Thoracic aorta (tissue), 2 donors: ENCODE measurements at regions not wholly inside any gene's neighbourhood (a gene's known extent, or its start where the extent isn't known, plus 50 kb on each side); places are given as distances from the start of the nearest gene placed in this dataset.

Experiments used
- ATAC-seq: fragments of 150-250 bp; one replicate; pipeline ENCODE4 v1.8.0; 2017; ENCODE audit warnings: low read depth; ENCODE audit not compliant: insufficient number of reproducible peaks, low FRiP score
- DNase-seq: peaks from one replicate; pipeline ENCODE4 v3.0.0-alpha.2; 2020; ENCODE audit warnings: low spot score
- H3K27ac ChIP-seq, 2 donors: fragments of 200-600 bp; sonication (generic); 1 replicate in 1 of 2; 2 replicates in 1 of 2; pipeline ENCODE4 v1.5.1; 2016; ENCODE audit warnings: mild to moderate bottlenecking in 2 of 2, moderate library complexity in 2 of 2
- H3K27me3 ChIP-seq: fragments of 200-600 bp; sonication (generic); replicated peaks from 2 replicates; pipeline ENCODE4 v1.6.0; 2016; ENCODE audit warnings: mild to moderate bottlenecking; ENCODE audit not compliant: insufficient read depth
- H3K36me3 ChIP-seq: fragments of 200-600 bp; sonication (generic); one replicate; pipeline ENCODE4 v1.5.1; 2016
- H3K4me1 ChIP-seq, 2 donors: fragments of 200-600 bp; sonication (generic); 1 replicate in 1 of 2; 2 replicates in 1 of 2; pipeline versions ENCODE4 v1.5.1 to v1.6.0; 2016; ENCODE audit warnings: low read depth in 2 of 2, mild to moderate bottlenecking in 1 of 2; ENCODE audit not compliant: control insufficient read depth in 1 of 2
- H3K4me3 ChIP-seq: fragments of 200-600 bp; sonication (generic); 2 replicates; pipeline ENCODE4 v1.5.1; 2016; ENCODE audit warnings: mild to moderate bottlenecking
- H3K9me3 ChIP-seq: fragments of 200-600 bp; sonication (generic); 2 replicates; pipeline ENCODE4 v1.5.1; 2016
- TF ChIP-seq, protein P1 (sequence below): fragments of 200-600 bp; sonication (generic); IDR thresholded peaks from one replicate; pipeline ENCODE4 v1.5.1; 2019; ENCODE audit warnings: antibody characterized with exemption

DNA sequence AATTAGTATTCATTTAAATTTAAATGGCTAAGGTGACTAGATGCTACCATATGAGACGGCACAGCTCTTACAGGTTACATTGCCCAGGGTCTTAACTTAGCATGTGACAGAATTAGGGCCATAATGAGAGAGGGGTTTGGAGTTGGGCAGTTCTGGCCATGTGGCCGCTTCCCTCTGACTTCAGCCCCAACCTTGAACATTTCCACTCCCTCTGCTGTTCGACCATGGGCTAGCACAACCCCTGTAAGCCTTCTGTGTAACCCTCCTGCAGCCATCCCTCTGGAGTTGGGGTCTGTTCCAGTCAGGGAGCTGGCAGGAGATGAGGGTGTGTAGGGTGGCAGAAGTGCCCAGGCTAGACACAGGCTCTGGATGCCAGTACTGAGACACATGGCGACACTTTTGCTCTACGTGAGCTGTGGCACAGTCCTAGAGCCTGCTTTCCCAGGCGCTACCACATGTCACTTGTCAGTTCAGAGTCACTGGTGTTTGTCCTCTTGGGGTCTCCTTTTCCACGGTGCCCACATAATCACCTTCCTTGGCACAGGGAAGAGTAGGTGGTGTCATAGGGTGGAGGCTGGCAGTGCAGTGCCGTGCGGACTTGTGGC is 128.7 kb upstream of the PITX1 start:
- Histone ChIP-seq H3K27me3 (no peaks in the 10 kb centered on the region), H3K4me3 (no peak overlapping the region), H3K36me3 (no peaks in the 10 kb centered on the region), H3K4me1 (no peaks in the 10 kb centered on the region), H3K27ac (no peak overlapping the region), H3K9me3 (peaks cover 12% of the 10 kb centered on the region)
- TF ChIP-seq, protein P1, sequence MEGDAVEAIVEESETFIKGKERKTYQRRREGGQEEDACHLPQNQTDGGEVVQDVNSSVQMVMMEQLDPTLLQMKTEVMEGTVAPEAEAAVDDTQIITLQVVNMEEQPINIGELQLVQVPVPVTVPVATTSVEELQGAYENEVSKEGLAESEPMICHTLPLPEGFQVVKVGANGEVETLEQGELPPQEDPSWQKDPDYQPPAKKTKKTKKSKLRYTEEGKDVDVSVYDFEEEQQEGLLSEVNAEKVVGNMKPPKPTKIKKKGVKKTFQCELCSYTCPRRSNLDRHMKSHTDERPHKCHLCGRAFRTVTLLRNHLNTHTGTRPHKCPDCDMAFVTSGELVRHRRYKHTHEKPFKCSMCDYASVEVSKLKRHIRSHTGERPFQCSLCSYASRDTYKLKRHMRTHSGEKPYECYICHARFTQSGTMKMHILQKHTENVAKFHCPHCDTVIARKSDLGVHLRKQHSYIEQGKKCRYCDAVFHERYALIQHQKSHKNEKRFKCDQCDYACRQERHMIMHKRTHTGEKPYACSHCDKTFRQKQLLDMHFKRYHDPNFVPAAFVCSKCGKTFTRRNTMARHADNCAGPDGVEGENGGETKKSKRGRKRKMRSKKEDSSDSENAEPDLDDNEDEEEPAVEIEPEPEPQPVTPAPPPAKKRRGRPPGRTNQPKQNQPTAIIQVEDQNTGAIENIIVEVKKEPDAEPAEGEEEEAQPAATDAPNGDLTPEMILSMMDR, result no peak
- DNase-seq, result no peak
- no peak for ATAC-seq

DNA sequence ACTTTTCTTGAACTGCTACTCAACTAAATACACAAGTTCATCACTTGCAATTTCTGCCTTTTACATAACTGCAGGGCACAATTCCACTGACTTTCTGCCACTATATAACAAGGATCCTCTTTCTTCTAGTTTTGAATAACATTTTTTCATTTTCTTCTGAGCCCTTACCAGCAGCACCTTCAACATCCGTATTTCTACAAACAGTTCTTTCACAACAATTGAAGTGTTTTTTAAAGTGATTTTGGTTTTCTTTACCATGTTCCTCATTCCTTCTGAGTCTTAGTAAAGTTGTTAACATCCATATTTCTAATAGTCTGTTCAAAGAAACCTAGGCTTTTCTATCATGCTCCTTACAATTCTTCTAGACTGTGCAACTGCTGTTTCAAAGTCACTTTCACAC is 127.2 kb upstream of the PITX1 start:
- Histone ChIP-seq H3K27ac (no peak overlapping the region), H3K4me1 (no peaks in the 10 kb centered on the region), H3K36me3 (no peaks in the 10 kb centered on the region), H3K9me3 (peaks cover 14% of the 10 kb centered on the region), H3K4me3 (no peak overlapping the region), H3K27me3 (no peaks in the 10 kb centered on the region)
- TF ChIP-seq, protein P1, result no peak
- ATAC-seq (no peak), DNase-seq (no peak)

DNA sequence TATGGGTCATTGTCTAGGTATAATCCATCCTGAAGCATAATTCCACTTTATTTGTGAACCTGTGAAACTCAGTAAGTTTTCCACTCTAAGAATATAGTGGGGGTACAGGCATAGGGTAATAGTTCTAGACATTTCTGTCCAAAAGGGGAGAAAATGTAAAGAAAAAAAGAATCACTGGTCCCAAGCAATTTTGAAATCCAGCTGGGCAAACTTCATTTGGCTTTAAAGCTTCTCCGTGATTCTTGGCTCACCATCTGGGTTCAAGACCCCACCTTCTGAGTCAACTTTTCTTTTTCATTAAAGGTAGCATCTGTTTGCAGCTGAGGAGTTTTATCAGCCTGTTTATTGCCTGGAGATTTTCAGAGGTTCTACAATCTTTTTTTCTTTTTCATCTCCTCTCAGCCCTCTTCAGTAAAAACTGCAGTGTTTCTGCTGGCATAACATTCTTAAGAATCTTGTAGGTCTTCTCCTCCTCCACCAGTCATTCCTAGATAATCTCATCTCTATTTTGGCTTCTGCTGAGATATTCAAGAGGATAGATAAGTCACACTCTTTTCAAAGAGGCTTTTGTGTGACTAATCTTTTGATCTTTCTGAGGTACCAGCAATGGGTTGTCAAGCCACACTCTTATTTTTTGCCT is 126.1 kb upstream of the PITX1 start:
- TF ChIP-seq, protein P1, result no peak
- Histone ChIP-seq H3K4me1 (no peaks in the 10 kb centered on the region), H3K36me3 (no peaks in the 10 kb centered on the region), H3K27ac (no peak overlapping the region), H3K4me3 (no peak overlapping the region), H3K27me3 (no peaks in the 10 kb centered on the region), H3K9me3 (peaks cover 14% of the 10 kb centered on the region)
- DNase-seq (no peak), ATAC-seq (no peak)

DNA sequence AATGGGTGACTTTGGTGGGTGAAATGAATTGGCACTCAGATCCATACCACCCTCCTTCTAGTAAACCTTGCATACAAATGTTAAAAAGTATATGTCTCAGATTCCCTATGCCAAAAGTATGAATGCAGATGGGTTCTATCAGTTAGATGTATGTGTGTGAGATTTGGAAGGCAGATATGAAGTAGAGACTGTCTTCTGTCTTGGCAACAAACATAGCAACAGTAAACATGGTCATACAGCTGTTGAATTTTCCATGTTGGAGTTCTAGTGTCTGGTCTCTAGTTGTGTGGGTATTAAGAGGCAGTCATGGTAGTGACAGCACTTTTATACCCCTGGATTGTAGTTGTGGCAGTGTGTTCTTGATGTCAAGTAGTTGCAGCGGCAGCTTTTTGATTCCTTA is 125.6 kb upstream of the PITX1 start:
- no peak for ATAC-seq
- DNase-seq, result no peak
- TF ChIP-seq, protein P1, result no peak
- H3K9me3 ChIP-seq, result peaks cover 14% of the 10 kb centered on the region
- H3K4me3 ChIP-seq, result no peak overlapping the region
- no peaks in the 10 kb centered on the region for H3K27me3 ChIP-seq
- H3K36me3 ChIP-seq, result no peaks in the 10 kb centered on the region
- H3K27ac ChIP-seq, result no peak overlapping the region
- no peaks in the 10 kb centered on the region for H3K4me1 ChIP-seq

DNA sequence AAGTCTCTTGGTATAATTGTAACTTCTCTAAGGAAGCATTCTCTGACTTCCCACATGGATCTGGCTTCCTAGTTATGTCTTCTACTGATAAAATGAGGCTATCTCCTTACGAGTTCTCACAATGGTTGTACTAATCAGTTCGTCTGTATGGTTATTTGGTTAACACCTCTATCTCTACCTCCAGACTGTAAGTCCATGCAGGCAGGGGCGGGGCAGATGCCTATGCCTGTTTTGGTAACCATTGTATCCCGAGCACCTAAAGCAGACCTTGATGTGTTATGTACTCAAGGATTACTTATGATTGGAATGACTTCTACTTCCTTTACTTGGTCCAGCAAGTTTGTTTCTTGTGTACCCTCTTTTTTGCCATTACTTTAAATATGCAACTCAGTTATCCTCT is 125.0 kb upstream of the PITX1 start:
- ATAC-seq (no peak), DNase-seq (no peak)
- Histone ChIP-seq H3K27ac (no peak overlapping the region), H3K9me3 (peaks cover 14% of the 10 kb centered on the region), H3K4me1 (no peaks in the 10 kb centered on the region), H3K27me3 (no peaks in the 10 kb centered on the region), H3K36me3 (no peaks in the 10 kb centered on the region), H3K4me3 (no peak overlapping the region)
- TF ChIP-seq, protein P1, result no peak
